Neuron (in vitro differentiated cells): ENCODE measurements at regions not wholly inside any gene's neighbourhood (a gene's known extent, or its start where the extent isn't known, plus 50 kb on each side); places are given as distances from the start of the nearest gene placed in this dataset.
"Not testable (repeated sequence)": the region's sequence is repeated elsewhere in the genome, so short reads cannot be mapped to it uniquely, and the experiment has no call there.

Experiments
- H2AFZ ChIP-seq: one replicate; pipeline ENCODE4 v1.6.1; 2013; ENCODE audit warnings: low read depth, mild to moderate bottlenecking, inconsistent platforms, low read length, moderate library complexity
- H3K27me3 ChIP-seq: one replicate; pipeline ENCODE4 v1.6.1; 2013; ENCODE audit warnings: low read length; ENCODE audit not compliant: insufficient read depth
- H3K36me3 ChIP-seq: one replicate; pipeline ENCODE4 v1.6.1; 2013; ENCODE audit warnings: low read length; ENCODE audit not compliant: insufficient read depth
- H3K4me1 ChIP-seq: one replicate; pipeline ENCODE4 v1.6.1; 2013; ENCODE audit warnings: low read length; ENCODE audit not compliant: insufficient read depth
- H3K4me3 ChIP-seq: 2 replicates; pipeline ENCODE4 v1.5.1; 2013; ENCODE audit warnings: mild to moderate bottlenecking, low read length, moderate library complexity
- H3K9me3 ChIP-seq: one replicate; pipeline ENCODE4 v1.6.1; 2013; ENCODE audit warnings: low read length

DNA sequence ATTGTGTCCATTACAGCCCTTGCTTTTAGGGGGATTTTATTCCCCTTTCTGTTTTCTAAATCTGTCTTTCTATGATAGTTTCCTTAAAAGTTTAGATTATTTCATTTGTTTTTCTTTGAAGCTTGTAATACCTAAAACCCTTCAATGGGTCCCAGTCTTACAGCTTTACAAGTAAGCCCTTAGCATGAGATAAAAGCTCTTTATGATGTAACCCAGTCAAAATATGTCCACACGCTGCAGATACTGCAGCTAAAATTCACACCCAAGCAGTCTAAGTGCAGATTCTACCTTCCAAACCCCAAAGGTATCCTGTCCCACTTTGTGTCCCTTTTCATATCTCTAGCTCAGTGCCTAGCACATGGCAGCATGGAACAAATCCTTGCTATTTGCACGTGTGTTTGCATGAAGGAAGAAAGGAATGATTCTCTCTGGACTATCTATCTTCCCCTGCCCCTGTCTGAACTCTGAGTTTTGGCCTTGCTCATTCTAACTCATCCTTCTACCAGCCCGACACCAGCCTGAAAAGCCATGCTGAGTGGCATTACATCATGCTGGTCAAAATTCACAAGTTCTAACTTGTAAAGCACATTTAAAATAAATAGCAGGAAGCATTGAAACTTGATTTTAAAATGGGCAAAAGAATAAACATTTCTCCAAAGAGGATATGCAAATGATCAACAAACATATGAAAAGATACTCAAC, 623.2 kb downstream of the IRS1 start:
- Histone ChIP-seq H2AFZ (no peak overlapping the region), H3K4me1 (no peaks in the 10 kb centered on the region), H3K4me3 (no peak overlapping the region), H3K9me3 (peaks cover 12% of the 10 kb centered on the region), H3K36me3 (no peaks in the 10 kb centered on the region), H3K27me3 (no peaks in the 10 kb centered on the region)

DNA sequence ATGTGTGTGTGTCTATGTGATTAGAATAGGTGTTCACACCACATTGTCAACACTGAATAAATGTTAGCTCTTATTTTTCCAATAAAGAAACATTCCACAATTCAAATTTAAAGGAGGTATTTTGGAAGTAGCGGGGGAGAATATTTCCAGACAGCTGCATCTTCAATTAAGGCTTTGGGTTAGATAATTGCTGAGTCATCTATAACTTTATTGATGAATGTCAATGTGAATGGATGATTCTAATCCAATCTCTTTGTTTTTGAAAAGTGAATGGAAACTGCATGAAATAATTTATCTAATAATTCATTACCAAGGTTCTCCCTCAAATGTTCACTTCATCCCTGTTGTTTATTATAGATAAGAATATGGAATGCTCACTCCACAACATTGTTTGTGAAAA, 625.2 kb downstream of the IRS1 start:
- Histone ChIP-seq H2AFZ (no peak overlapping the region), H3K4me1 (peaks cover 2% of the 10 kb centered on the region), H3K36me3 (no peaks in the 10 kb centered on the region), H3K9me3 (peaks cover 3% of the 10 kb centered on the region), H3K4me3 (no peak overlapping the region), H3K27me3 (no peaks in the 10 kb centered on the region)

DNA sequence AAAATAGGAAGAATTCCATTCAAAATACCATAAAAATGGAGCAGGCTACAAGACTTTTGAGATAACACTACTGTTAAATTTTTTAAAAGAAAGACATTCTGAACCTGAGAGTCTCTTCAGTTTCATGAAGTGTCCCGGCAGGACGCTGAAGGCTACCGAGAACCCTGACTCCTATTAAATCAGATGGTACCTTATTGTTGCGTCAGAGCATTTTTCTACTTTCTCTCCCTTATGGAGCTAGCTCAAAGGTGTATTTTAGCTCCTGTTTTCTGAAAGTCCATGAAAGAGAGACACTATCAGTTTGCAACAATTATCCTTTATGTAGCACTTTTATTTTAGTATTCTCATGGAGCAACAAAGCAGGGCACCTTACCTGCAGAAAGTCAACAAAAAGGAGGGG, 626.7 kb downstream of the IRS1 start:
- Histone ChIP-seq H3K27me3 (no peaks in the 10 kb centered on the region), H3K4me3 (no peak overlapping the region), H3K36me3 (no peaks in the 10 kb centered on the region), H3K4me1 (peaks cover 2% of the 10 kb centered on the region), H3K9me3 (peaks cover 3% of the 10 kb centered on the region), H2AFZ (no peak overlapping the region)

DNA sequence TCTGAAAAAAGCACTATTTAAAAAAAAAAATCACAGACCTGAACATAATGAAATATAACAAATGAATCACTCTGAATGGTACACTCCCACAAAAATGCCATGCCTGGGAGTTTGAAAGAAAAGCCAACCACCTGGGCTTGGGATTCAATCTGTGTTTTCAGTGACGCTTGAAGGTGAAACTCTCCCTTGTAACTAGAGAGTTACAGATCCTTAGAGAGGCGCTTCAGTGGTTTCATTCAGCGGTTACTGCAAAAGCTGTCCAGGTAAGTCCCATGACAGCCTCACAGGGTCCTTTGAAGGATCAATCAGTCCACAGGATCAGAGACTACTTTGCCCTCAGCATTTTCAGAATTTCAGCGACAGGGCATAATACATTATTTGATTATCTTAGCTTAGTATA, 627.3 kb downstream of the IRS1 start:
- peaks cover 3% of the 10 kb centered on the region for H3K9me3 ChIP-seq
- H3K27me3 ChIP-seq: no peaks in the 10 kb centered on the region
- no peak overlapping the region for H2AFZ ChIP-seq
- H3K4me3 ChIP-seq: no peak overlapping the region
- no peaks in the 10 kb centered on the region for H3K36me3 ChIP-seq
- peaks cover 2% of the 10 kb centered on the region for H3K4me1 ChIP-seq

GRCh38 chr2:226169751-226170581, 629.7 kb downstream of the IRS1 start:
- Histone ChIP-seq H3K9me3 (no peaks in the 10 kb centered on the region), H3K4me1 (peaks cover 2% of the 10 kb centered on the region), H2AFZ (no peak overlapping the region), H3K36me3 (no peaks in the 10 kb centered on the region), H3K27me3 (no peaks in the 10 kb centered on the region), H3K4me3 (no peak overlapping the region)

- H3K27me3 ChIP-seq: no peaks in the 10 kb centered on the region
- H3K4me3 ChIP-seq: no peak overlapping the region
- no peak overlapping the region for H2AFZ ChIP-seq
- H3K36me3 ChIP-seq: no peaks in the 10 kb centered on the region
- peaks cover 2% of the 10 kb centered on the region for H3K4me1 ChIP-seq
- H3K9me3 ChIP-seq: no peaks in the 10 kb centered on the region
Measured at GRCh38 chr2:226168496-226169160, 631.0 kb downstream of the IRS1 start.

GRCh38 chr2:226164512-226164911, 635.1 kb downstream of the IRS1 start:
- Histone ChIP-seq H2AFZ (no peak overlapping the region), H3K4me1 (peaks cover 12% of the 10 kb centered on the region), H3K27me3 (no peaks in the 10 kb centered on the region), H3K9me3 (no peaks in the 10 kb centered on the region), H3K4me3 (no peak overlapping the region), H3K36me3 (no peaks in the 10 kb centered on the region)

DNA sequence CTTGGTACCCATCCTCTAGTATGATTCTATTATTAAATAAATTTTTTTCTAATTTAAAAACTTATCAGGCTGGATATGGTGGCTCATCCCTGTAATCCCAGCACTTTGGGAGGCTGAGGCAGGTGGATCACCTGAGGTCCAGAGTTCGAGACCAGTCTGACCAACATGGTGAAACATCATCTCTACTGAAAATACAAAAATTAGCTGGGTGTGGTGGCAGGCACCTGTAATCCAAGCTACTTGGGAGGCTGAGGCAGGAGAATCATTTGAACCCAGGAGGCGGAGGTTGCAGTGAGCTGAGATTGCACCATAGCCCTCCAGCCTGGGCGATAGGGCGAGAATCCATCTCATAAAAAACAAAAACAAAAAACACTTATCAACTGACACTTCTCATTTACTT, 639.0 kb downstream of the IRS1 start:
- H3K27me3 ChIP-seq, H3K36me3 ChIP-seq, H3K9me3 ChIP-seq, H2AFZ ChIP-seq, H3K4me3 ChIP-seq: not testable (repeated sequence)
- peaks cover 38% of the 10 kb centered on the region for H3K4me1 ChIP-seq

DNA sequence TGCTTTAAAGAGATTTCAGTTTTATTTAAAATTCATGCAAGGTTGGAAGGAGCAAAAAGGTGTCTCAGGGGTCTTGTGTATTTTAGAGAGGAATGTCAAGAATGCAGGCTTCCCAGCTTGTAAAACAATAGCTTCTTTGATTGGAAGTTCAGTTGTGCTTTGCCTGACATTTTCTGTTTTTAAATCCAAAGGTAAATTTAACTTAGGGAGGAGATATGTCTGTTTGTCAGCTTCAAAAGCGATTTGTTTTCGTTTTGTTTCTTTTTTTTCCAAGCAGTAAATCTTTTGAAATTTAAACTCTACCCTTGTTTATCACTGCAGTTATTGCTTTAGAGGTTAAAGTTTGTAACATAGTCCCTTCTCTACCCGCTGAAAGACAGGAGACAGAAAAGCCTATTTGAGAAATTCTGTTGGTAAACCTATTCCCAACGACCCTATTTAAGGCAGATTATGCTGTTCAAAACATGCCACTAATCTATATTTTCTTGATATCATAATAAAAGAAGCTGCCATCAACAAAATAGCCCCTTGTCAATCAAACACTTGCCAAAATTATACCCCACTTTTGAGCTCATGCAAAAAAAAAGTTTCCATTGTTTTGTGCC, 639.6 kb downstream of the IRS1 start:
- no peak overlapping the region for H3K4me3 ChIP-seq
- H3K27me3 ChIP-seq: no peaks in the 10 kb centered on the region
- H3K36me3 ChIP-seq: no peaks in the 10 kb centered on the region
- H3K9me3 ChIP-seq: no peaks in the 10 kb centered on the region
- peaks cover 41% of the 10 kb centered on the region for H3K4me1 ChIP-seq
- H2AFZ ChIP-seq: no peak overlapping the region

- H3K36me3 ChIP-seq: no peaks in the 10 kb centered on the region
- no peak overlapping the region for H3K4me3 ChIP-seq
- H2AFZ ChIP-seq: no peak overlapping the region
- no peaks in the 10 kb centered on the region for H3K9me3 ChIP-seq
- H3K27me3 ChIP-seq: no peaks in the 10 kb centered on the region
- peaks cover 41% of the 10 kb centered on the region for H3K4me1 ChIP-seq
Measured at GRCh38 chr2:226158940-226159339, 640.7 kb downstream of the IRS1 start.

DNA sequence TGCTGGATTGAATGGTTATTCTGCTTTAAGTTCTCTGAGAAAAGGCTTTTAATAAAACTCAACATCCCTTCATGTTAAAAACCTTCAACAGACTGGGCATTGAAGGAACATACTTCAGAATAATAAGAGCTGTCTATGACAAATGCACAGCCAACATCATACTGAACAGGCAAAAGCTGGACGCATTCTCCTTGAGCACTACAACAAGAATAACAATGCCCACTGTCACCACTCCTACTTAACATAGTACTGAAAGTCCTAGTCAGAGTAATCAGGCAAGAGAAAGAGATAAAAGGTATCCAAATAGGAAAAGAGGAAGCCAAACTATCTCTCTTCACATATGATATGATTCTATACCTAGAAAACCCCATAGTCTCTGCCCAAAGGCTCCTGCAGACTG, 641.4 kb downstream of the IRS1 start:
- no peak overlapping the region for H2AFZ ChIP-seq
- no peaks in the 10 kb centered on the region for H3K27me3 ChIP-seq
- no peak overlapping the region for H3K4me3 ChIP-seq
- no peaks in the 10 kb centered on the region for H3K9me3 ChIP-seq
- no peaks in the 10 kb centered on the region for H3K36me3 ChIP-seq
- peaks cover 41% of the 10 kb centered on the region for H3K4me1 ChIP-seq

- Histone ChIP-seq H2AFZ (no peak overlapping the region), H3K4me1 (peaks cover 49% of the 10 kb centered on the region), H3K9me3 (no peaks in the 10 kb centered on the region), H3K27me3 (no peaks in the 10 kb centered on the region), H3K36me3 (no peaks in the 10 kb centered on the region), H3K4me3 (no peak overlapping the region)
Measured at GRCh38 chr2:226155093-226155875, 644.3 kb downstream of the IRS1 start.
